GM19372 (cell line): ENCODE measurements at regions not wholly inside any gene's neighbourhood (a gene's known extent, or its start where the extent isn't known, plus 50 kb on each side); places are given as distances from the start of the nearest gene placed in this dataset.
"Not testable (repeated sequence)": the region's sequence is repeated elsewhere in the genome, so short reads cannot be mapped to it uniquely, and the experiment has no call there.

Source experiments
- ATAC-seq: cut with Tn5 transposase; IDR thresholded peaks from one replicate; pipeline ENCODE4 v1.9.1; 2021; ENCODE audit warnings: mild to moderate bottlenecking, low read depth, moderate library complexity; ENCODE audit not compliant: unreplicated experiment

DNA sequence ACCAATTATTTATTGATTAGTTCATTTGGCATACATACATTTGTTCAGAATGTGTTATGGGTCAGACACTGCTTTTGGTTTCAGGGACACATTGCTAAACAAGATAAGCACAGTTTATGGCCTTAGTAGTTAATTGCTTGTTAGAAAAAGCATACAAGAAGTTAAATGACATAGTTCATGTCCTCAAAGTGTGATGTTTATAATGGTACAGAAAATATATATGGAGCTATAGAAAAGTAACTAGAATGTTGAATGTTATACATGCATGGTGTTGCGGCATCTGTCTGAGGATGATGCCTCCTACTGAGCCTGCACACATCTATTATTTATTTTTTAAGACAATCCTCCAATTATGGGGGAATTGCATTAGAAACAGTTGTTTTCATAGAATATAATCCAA is 1476.3 kb upstream of the PCDH7 start:
- ATAC-seq: no peak

DNA sequence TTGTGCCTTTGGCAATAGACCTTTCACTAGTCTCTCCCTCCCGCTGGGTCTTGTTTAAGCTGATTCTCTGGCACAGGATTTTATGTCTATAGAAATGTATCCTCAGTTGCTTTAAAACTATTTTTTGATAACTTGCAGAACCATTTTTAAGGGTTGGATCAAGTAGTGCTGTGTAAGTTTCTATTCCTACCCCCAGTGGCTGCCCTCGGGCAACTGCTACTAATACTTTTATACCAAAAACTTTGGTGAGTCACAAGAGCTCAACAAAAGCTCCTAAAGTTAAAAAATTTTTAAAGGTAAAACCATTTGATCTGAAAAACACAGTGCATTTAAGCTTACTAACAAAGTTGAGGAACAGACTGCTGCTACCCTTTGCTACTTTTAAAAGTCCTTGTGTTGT is 1460.6 kb upstream of the PCDH7 start:
- ATAC-seq: no peak

DNA sequence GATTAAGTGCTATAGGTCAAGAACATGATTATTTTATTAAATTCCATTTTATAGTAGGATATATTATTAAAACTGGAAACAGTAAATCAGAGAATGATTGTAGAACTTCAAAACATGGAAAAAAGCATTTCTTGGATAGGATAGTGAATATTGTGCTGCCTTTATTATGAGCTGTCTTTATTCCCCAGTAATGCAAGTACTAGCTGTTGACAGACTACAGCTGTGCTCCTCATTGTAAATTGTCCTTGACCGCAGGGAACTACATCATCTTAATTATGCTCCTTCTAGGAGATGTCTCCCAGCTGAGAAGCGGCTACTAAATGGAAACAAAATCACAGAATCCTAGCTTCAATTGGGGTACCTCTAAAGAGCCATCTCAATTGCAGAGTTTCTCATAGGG is 1457.2 kb upstream of the PCDH7 start:
- ATAC-seq: no peak

DNA sequence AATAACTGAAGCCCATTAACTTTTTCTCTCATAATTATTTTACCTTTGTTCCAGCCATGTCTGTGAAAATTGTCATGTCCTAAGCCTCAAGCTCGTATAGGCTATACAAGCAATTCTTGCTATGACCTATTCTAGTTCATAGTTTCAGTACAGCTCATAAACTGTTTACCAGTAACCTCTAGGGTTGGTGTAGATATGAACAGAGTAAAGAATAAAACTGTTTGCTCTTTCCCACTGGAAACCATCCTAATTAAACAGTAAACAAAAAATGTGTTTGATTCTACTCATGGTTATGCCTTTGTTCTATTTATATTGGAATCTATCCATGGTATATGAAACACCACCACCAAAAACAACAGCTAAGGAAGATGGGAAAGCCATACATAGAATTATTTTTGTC is 1444.0 kb upstream of the PCDH7 start:
- ATAC-seq: no peak

DNA sequence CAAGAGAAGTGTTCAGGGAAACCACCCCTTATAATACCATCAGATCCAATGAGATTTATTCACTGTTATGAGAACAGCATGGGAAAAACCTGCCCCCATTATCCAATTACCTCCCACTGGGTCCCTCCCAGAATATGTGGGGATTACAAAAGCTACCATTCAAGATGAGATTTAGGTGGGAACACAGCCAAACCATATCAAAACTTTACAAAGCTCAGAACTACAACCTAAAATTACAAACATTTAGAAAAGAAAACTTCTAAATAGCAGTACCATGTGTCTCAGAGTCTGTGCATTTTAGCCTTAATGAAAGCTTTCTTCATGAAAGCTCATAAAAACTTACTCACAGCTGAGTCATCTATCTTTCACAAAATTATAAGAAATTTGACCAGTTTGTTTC is 1442.8 kb upstream of the PCDH7 start:
- no peak for ATAC-seq

DNA sequence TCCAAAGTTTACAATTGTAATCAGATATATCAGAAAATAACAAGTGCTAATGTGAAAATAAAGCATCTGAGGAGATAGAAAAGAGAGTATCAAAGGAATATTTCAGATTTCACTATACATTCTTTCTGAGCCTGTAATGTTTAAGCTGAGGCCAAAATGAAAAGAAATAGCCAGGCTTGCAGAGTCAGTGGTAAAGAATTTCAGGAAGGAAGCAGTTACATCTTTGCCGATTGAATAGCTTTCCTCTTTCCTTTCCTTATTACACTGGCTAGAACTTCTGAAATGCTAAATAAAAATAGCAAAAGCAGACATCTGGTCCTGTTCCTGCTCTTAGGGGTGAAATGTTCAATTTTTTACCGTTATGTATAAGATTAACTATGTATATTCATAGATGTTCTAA is 1441.6 kb upstream of the PCDH7 start:
- ATAC-seq: no peak

DNA sequence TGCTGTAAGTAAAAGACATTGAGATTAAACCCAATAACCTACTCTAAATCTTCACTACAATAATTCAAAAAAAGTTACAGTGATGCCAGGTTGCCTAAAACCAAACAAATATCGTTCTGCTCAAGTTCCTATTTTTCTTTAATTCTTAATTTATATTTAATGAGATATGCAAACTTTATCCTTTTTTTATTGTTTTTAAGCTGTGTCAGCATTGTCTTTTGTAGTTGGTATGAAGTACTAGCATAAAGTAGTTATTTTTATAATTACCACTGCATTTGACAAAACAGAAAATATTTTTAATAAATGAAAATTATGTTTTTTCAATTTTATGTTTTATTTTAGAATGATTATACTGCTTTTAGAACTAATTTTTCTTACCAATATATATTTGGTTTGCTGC is 1431.1 kb upstream of the PCDH7 start:
- no peak for ATAC-seq

DNA sequence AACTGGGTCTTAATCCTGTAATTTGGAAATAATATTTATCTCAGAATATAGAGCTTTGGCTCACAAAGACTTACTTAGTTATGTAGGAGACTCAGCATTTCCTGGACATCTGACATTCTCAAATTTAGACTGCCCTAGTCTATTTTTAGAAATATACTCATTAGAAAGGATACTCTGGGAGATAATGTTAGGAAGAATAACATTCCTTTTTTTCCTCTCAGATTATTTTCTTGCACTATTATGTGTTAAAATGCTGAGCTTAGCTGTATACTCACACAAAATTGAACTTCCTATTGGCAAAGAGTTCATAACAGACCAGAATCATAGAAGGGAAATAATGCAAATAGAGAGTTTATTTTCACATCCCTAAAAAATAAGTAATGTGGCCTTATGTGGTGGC is 1424.9 kb upstream of the PCDH7 start:
- ATAC-seq: no peak

DNA sequence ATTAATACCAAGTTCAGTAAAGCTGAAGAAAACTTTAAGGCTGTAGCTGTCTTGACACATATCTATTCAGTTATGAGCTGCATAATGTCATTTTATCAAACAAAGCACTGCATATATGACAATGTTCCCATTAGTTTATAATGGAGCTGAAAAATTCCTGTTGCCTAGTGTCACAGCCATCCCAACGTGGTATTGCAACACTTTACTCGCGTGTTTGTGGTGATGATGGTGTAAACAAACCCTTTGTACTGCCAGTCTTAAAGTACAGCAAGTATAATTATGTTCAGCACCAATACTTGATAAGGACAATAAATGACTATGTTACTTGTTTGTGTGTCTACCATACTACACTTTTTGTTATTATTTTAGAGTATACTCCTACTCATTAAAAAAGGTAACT is 1415.6 kb upstream of the PCDH7 start:
- ATAC-seq: no peak

DNA sequence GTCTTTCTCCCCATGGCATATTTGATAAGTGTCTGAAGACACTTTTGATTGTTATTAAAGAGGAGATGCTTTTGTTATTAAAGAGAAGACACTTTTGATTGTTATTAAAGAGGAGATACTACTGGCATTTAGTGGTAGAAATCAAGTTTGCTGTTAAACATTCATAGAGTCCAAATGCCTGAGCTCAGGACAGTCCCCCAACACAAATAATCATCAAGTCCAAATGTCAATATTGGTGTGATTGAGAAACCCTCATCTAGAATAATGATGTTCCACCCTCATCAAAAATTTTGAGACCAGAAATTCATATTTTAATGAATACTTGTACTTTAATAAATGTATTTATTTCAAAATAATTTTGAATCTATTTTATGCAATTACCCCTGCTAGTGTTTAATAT is 1412.9 kb upstream of the PCDH7 start:
- ATAC-seq: no peak

DNA sequence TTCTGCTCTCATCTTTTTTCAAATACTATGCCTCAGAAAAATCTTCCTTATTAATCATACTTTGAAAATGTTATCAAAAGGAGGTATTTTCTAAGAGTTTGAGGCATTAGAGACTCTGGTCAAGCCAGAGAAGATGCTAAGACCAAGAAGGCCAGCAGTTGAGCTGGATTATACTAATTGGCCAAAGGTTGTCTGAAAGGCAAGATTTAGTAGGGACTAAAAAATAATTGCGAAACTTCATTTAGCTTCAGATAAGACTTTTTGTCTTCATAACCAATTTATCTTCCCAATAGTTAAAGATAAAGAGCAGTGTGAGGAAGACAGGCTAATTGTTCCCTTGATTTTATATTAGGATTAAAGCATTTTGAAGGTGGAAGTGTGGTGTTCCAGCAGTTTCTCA is 1412.4 kb upstream of the PCDH7 start:
- ATAC-seq: no peak

DNA sequence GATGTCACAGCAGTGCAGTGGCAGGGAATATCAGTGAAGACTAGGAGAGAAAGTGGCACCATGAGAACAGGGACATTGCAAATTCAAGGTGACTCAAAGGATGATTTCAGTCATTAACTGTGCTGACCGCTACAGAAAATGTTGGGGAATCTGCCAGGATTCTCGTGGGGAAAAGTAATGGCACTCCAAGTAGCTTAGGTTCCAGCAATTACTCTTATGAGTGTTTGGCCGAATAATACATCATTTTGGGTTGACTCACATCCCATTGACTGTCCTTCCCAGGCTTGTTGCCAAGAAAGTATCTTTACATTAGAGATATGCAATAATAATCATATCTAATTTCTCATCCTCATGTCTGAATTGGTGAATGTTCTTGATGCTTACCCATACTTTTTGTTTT is 1411.1 kb upstream of the PCDH7 start:
- no peak for ATAC-seq

DNA sequence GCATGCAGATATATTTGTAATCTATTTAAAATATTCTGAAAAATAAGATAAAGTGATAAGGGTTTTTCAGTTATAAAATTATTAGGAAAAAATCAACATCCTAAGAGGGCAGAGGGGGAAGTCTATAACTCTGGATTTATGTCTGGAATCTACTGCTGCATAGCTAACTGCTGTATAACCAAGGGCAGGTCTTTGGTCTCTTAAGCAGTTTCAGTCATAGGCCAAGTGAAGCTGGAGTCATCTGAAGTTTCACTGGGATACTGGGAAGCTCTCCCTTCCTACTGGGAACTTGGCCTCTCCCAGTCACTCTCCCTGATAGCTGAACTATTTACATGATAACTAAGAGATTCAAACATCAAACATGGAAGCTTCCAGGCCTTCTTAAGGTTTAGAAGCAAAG is 1409.9 kb upstream of the PCDH7 start:
- ATAC-seq: no peak

DNA sequence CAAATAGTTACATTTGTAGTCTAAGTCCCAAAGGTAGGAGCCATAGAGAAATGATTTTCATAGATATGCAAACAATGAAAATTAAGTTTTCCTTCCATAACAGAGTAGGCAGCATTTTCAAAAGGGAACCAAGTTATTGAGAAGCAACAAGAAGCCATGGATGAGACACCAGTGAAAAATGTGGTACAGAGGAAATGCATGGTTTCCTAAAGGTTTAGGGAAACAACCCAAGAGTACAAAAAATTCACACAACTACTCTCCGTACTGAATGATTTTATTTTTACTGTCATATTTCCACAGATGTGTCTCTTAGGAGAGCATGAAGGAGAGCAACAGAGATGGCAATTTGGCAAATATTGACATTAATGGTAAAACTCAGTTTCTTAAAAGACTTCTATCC is 1408.9 kb upstream of the PCDH7 start:
- ATAC-seq: no peak

DNA sequence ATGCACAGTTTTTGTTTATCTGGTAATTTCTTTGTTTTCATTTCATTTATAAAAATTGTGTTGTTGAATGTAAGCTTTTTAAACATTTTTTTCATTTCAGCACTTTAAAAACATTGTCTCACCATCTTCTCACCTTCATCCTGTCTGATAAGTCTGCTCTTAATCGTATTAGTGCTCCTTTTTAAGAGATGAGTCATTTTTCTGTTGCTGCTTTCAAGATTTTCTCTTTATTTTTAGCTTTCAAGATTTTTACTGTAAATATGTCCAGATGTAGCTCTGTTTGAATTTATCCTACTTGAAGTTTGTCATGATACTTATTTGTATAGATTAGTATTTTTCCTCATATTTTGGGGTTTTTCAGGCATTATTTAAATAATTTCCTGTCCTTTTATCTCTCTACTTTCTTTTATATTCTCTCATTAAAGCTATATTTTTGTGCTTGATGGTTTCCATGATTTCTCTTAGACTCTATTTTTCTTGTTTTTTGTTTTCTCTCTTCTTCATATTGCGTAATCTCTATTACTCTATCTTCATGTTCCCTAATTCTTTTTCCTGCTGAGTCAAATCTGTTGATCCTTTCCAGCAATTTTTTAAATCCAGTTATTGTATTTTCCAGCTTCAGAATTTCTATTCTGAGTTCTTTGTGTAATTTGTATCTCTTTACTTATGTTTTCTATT is 1400.4 kb upstream of the PCDH7 start:
- ATAC-seq: no peak

DNA sequence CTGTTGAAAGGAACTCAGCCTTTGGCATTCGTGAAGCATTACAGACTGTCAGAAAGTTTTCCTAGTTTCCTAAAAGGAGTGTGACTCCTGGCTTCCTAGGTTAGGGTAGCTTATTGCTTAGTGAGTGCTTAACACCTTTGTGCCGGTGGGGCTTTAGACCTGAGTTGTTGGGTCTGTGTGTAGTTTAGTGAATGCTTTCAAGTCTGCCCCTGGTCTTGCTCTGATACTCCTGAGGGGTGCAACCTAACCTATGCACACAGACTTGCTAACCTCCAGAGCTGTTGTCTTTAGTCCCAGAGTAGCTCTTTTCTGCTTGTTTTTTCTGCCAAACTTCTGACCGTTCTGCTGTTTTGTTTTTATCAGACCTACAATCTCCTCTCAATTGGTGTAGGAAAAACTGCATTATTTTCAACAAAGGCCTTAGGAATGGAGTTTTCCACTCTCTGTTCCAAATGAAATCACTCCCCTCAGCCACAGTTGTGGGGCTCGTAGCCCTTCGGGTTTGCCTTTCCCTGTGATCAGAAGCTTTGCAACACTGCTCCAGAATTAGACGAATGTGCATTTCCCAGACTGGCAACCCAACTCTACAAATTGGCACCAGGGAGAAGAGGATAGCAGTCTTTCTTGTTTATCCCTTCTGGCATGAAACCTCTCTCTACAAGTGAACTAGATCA is 1399.1 kb upstream of the PCDH7 start:
- no peak for ATAC-seq

DNA sequence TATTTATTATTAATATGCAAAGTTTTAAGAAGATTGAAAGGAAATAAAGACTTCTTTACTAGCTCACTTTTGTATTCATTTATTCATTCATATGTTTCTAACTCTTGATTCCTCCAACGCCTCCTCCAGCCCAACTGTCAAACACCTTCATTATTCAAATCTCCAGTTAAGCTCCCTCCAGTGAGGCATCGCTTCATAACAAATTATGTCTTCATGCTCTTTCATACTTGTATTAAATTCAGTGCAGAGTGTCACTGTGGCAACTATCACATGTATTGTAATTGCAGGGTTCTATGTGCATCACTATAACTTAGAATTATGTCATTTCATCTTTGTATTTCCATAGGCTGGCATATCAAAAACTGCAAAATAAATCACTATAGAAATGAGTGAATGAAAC is 1394.2 kb upstream of the PCDH7 start:
- no peak for ATAC-seq

DNA sequence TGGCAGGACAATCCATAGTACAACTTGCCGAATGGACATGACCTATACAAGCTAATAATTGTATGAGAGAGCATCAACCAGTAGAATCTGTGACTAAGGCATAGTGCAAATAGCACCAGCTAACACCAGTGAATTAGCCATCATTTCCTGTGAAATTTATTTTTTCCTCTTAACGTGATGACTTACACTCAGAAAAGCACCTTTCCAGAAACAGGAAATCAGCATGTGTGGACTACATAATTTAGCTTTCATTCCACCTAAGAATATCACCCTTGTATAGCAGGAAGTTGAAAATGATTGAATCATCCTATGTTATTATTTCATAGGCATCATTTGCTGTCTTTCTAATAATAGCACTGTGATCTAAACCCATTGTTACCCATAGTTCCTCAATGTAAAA is 1393.4 kb upstream of the PCDH7 start:
- ATAC-seq: no peak

DNA sequence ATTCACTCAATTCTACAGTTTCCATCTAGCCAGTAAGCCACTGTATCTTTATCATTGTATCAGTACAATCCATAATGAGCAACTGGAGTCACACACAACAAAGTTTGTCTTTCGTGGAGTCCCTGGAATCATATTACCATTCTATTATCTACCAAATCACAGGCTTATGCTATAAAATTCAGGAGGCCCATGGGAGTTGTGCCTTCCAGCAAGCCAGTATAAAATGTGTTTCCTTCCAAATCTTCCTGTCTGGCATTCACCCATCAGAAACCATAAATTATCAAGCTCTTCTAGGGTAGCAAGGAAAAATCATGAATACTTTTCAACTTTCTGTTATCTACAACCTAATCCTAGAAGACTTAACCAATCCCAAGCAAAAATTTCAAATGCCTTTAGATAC is 1383.3 kb upstream of the PCDH7 start:
- ATAC-seq: no peak

DNA sequence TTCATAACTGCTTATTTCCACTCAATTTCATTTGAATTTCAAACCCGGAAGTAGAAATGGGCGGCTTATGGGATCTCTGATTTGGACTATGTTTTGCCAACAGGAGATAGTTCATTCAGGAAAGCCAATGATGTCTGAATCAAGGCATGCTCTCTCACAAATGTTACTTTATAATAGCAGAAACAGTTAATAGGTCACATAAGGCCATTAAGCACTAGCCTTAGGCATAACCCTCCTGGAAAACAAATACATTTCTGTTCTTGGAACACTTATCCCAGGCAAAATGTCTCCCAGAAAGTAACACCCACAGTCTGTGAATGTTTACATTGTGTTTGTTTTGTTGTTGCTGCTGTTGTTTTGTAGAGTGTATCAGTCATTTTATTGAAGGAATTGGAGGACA is 1347.2 kb upstream of the PCDH7 start:
- no peak for ATAC-seq

DNA sequence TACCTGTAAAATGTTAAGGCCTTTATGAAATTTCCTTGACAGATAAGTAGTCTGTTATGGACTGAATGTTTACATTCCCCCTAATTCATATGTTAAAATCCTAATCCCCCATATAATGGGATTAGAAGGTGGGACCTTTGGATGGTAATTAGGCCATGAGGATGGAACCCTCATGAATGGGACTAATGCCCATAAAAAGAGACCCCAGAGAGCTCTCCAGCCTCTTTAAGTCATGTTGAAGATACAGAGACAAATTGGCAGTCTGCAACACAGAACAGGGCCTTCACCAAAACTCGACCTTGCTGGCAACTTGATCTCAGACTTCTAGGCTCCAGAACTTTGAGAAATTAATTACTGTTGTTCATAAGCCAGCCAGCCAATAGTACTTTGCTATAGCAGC is 1344.5 kb upstream of the PCDH7 start:
- ATAC-seq: no peak

DNA sequence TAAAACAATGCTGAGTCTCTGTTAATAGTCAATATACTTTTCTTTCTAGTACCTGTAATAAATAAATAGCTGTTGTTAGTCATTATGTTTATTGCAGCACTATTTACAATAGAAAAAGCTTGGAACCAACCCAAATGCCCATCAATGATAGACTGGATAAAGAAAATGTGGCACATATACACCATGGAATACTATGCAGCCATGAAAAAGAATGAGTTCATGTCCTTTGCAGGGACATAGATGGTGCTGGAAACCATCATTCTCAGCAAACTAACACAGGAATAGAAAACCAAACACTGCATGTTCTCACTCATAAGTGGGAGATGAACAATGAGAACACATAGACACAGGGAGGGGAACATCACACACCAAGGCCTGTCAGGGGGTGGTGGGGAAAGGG is 1341.9 kb upstream of the PCDH7 start:
- ATAC-seq: not testable (repeated sequence)

DNA sequence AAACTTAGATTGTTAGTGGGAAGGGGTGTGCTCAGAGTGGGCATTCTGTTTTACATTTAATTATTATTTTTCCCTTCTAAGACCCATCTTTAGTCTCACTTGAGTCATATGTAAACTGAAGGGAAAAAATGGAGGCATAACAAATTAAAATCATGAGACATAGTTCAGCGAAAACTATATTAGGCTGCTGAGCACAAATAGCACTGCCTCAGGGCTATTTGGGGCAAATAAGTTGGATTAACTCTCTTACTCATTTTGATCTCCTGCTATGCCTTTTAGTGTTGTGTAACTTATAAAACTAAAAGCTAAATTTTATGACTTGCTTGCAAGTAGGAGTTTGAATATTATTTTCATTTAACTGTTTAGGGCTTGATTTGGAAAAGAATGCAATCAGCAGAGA is 1329.2 kb upstream of the PCDH7 start:
- no peak for ATAC-seq
